ENCODE measurements at regions not wholly inside any gene's neighbourhood (a gene's known extent, or its start where the extent isn't known, plus 50 kb on each side); places are given as distances from the start of the nearest gene placed in this dataset.

DNA sequence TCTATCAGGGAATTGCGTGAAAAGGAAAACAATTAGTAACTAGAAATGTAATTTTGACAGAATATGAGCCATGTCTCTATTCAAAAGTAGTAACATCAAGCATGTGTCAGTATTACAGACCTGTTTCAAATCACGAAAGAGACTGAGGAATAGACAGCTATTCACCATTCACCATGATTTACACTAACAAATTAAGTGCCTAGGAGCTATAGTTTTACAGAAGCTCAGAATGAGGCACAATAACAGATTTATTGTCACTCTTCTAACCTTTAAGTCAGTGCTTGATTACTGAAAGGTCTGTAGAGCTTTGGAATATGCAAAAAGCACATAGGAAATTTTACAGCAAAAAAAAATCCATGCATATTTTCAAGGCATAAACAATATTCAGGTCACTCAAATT is 208.2 kb downstream of the SLCO4C1 start:
- TF ChIP-seq POLR2AphosphoS5 (IDR thresholded peaks at IDR 0.05) (no peak), EP300 (IDR thresholded peaks at IDR 0.05) (no peak), POLR2A (IDR thresholded peaks at IDR 0.05) (no peak)
- TF ChIP-seq, protein P1, sequence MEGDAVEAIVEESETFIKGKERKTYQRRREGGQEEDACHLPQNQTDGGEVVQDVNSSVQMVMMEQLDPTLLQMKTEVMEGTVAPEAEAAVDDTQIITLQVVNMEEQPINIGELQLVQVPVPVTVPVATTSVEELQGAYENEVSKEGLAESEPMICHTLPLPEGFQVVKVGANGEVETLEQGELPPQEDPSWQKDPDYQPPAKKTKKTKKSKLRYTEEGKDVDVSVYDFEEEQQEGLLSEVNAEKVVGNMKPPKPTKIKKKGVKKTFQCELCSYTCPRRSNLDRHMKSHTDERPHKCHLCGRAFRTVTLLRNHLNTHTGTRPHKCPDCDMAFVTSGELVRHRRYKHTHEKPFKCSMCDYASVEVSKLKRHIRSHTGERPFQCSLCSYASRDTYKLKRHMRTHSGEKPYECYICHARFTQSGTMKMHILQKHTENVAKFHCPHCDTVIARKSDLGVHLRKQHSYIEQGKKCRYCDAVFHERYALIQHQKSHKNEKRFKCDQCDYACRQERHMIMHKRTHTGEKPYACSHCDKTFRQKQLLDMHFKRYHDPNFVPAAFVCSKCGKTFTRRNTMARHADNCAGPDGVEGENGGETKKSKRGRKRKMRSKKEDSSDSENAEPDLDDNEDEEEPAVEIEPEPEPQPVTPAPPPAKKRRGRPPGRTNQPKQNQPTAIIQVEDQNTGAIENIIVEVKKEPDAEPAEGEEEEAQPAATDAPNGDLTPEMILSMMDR (IDR thresholded peaks at IDR 0.05): no peak
- Histone ChIP-seq H3K4me1 (no peaks in the 10 kb centered on the region), H3K27me3 (no peaks in the 10 kb centered on the region), H3K4me3 (no peak overlapping the region), H3K36me3 (no peaks in the 10 kb centered on the region), H3K27ac (no peak overlapping the region), H3K9me3 (no peaks in the 10 kb centered on the region)
- WGBS, 2 donors (ENCODE audit: low coverage in 1 of 2): 74 to 75% methylated on average over 2 of the region's 2 CpGs
- ATAC-seq: no peak

DNA sequence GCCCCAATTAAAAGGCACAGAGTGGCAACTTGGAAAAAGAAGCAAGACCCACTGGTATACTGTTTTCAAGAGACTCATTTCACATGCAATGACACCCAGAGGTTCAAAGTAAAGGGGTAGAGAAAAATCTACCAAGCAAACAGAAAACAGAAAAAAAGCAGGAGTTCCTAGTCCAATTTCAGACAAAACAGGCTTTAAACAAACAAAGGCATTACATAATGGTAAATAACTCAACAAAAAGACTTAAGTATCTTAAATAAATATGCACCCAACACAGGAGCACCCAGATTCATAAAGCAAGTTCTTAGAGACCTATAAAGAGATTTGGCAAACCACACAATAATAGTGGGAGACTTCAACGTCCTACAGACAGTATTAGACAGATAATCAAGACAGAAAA is 215.8 kb downstream of the SLCO4C1 start:
- Histone ChIP-seq H3K27ac (no peak overlapping the region), H3K4me1 (no peaks in the 10 kb centered on the region), H3K36me3 (no peaks in the 10 kb centered on the region), H3K27me3 (no peaks in the 10 kb centered on the region), H3K4me3 (no peak overlapping the region), H3K9me3 (no peaks in the 10 kb centered on the region)
- 7 to 29% methylated on average over 1 of the region's 1 CpG for WGBS, 2 donors (ENCODE audit: low coverage in 1 of 2)
- no peak for ATAC-seq
- TF ChIP-seq POLR2A (IDR thresholded peaks at IDR 0.05) (no peak), POLR2AphosphoS5 (IDR thresholded peaks at IDR 0.05) (no peak), EP300 (IDR thresholded peaks at IDR 0.05) (no peak)
- TF ChIP-seq, protein P1 (IDR thresholded peaks at IDR 0.05): no peak

DNA sequence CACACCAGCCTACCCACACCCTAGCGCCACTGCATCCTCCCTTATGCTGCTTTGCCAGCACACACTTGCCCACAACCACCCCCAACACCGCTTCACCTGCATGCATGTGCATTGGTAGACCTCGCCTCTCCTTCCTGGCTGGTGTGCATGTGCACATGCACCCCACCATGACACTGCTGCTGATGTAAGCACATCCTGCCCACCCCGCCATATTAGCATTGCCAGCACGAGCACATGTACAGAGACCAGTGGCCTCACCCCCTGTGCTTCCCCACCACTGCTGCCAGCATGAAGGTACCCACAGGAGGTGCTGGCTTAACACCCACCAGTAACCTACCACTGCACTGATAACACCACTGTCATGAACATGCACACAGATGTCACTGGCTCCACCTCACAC is 218.2 kb downstream of the SLCO4C1 start:
- TF ChIP-seq POLR2A (IDR thresholded peaks at IDR 0.05): no peak
- no peak for TF ChIP-seq POLR2AphosphoS5 (IDR thresholded peaks at IDR 0.05)
- TF ChIP-seq, protein P1 (IDR thresholded peaks at IDR 0.05): no peak
- no peak for TF ChIP-seq EP300 (IDR thresholded peaks at IDR 0.05)
- Histone ChIP-seq H3K36me3 (no peaks in the 10 kb centered on the region), H3K9me3 (no peaks in the 10 kb centered on the region), H3K27me3 (no peaks in the 10 kb centered on the region), H3K27ac (no peak overlapping the region), H3K4me1 (no peaks in the 10 kb centered on the region), H3K4me3 (no peak overlapping the region)
- ATAC-seq: no peak
- WGBS, 2 donors (ENCODE audit: low coverage in 1 of 2): 71 to 90% methylated on average over 2 of the region's 5 CpGs

DNA sequence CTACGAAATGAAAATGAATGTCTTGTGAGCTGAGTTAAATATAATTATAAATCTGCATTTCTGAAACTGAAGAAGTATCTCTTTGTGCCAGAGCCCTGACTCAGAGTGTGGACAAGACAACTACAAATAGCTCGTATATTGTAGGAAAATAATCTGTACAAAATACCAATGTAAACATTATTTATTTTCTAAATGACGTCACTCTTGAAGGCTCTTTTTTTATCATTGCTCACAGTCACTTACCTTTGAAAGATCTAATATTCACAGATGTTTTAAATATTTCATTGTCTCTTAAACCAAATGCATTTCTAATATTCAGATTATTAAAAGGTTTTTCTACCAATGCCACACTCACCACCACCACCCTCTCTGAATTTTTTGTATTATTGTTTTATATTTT is 226.1 kb downstream of the SLCO4C1 start:
- no peaks in the 10 kb centered on the region for H3K9me3 ChIP-seq
- no peak overlapping the region for H3K27ac ChIP-seq
- 60 to 64% methylated on average over 3 of the region's 3 CpGs for WGBS, 2 donors (ENCODE audit: low coverage in 1 of 2)
- no peak for ATAC-seq
- H3K27me3 ChIP-seq: no peaks in the 10 kb centered on the region
- H3K36me3 ChIP-seq: no peaks in the 10 kb centered on the region
- no peaks in the 10 kb centered on the region for H3K4me1 ChIP-seq
- no peak for TF ChIP-seq EP300 (IDR thresholded peaks at IDR 0.05)
- TF ChIP-seq, protein P1 (IDR thresholded peaks at IDR 0.05): no peak
- no peak for TF ChIP-seq POLR2A (IDR thresholded peaks at IDR 0.05)
- TF ChIP-seq POLR2AphosphoS5 (IDR thresholded peaks at IDR 0.05): no peak
- no peak overlapping the region for H3K4me3 ChIP-seq

DNA sequence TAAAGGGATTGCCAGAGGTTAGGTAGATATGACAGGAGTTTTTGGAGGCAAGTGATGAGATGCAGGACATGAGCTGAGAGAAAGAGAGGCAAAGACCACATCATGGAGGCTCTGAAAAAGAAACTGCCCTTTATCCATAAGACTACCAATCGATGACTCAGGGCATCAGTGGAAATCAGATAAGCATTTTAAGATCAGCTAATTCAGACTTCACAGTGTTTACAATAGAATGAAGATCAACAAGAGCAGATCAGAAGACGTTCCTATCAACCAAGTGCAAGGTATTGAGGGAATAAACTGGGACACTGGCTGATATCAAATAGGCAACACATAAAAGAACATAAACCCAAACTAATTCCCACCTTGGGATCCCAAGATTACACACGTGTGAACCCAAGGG is 227.2 kb downstream of the SLCO4C1 start:
- Histone ChIP-seq H3K9me3 (no peaks in the 10 kb centered on the region), H3K27ac (no peak overlapping the region), H3K4me3 (no peak overlapping the region), H3K4me1 (no peaks in the 10 kb centered on the region), H3K36me3 (no peaks in the 10 kb centered on the region), H3K27me3 (no peaks in the 10 kb centered on the region)
- no peak for TF ChIP-seq EP300 (IDR thresholded peaks at IDR 0.05)
- no peak for TF ChIP-seq POLR2AphosphoS5 (IDR thresholded peaks at IDR 0.05)
- TF ChIP-seq, protein P1 (IDR thresholded peaks at IDR 0.05): no peak
- TF ChIP-seq POLR2A (IDR thresholded peaks at IDR 0.05): no peak
- 58% methylated on average over 3 of the region's 3 CpGs for WGBS, 2 donors (ENCODE audit: low coverage in 1 of 2)
- ATAC-seq: no peak
